ENCODE measurements at regions not wholly inside any gene's neighbourhood (a gene's known extent, or its start where the extent isn't known, plus 50 kb on each side); places are given as distances from the start of the nearest gene placed in this dataset.

- TF ChIP-seq POLR2A (IDR thresholded peaks at IDR 0.05; ENCODE audit: low read length) (no peak), GATA1 (IDR thresholded peaks at IDR 0.05; ENCODE audit: low read depth, low read length) (no peak)
Measured at GRCh38 chr9:135022191-135022870, 65.1 kb upstream of the OLFM1 start.
